IPS-20b (cell line): ENCODE measurements at regions not wholly inside any gene's neighbourhood (a gene's known extent, or its start where the extent isn't known, plus 50 kb on each side); places are given as distances from the start of the nearest gene placed in this dataset.

Experiments
- H3K27ac ChIP-seq: one replicate; pipeline ENCODE4 v1.5.1; 2013; ENCODE audit warnings: low read length
- H3K27me3 ChIP-seq: 2 replicates; pipeline ENCODE4 v1.6.1; 2013; ENCODE audit warnings: mild to moderate bottlenecking, low read length, inconsistent platforms; ENCODE audit not compliant: insufficient read depth
- H3K36me3 ChIP-seq: 2 replicates; pipeline ENCODE4 v1.6.1; 2013; ENCODE audit warnings: low read depth, mild to moderate bottlenecking, inconsistent platforms, low read length, moderate library complexity; ENCODE audit not compliant: insufficient read depth
- H3K4me1 ChIP-seq: 2 replicates; pipeline ENCODE4 v1.6.1; 2013; ENCODE audit warnings: mild to moderate bottlenecking, control low read depth, inconsistent platforms, low read length, moderate library complexity; ENCODE audit not compliant: insufficient read depth
- H3K4me3 ChIP-seq: 2 replicates; pipeline ENCODE4 v1.5.1; 2013; ENCODE audit warnings: mild to moderate bottlenecking, low read length, inconsistent platforms
- H3K9ac ChIP-seq: 2 replicates; pipeline ENCODE4 v1.6.1; 2013; ENCODE audit warnings: low read depth, mild to moderate bottlenecking, inconsistent platforms, low read length, moderate library complexity
- H3K9me3 ChIP-seq: 2 replicates; pipeline ENCODE4 v1.6.1; 2013; ENCODE audit warnings: mild to moderate bottlenecking, low read depth, low read length, inconsistent platforms; ENCODE audit not compliant: insufficient read depth

DNA sequence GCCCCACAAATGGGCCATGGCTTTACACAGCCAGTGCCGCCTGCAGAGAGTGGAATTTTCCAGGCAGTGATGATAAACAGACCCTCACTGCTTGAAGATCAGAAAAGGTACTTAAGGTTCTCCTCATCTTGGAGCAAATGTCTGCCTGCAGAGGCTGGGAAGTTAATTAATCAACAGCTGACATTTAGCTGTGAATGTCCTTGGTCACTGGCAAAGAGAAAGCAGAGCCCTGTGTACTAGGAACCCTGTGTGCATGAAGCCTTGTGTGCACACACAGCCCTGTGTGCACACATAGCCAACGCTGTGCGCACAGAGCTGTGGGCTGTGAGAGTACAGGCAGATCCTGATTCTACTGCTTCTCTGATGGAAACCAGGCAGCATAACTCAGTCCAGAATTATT is 291.6 kb upstream of the MKI67 start:
- Histone ChIP-seq H3K9ac (no peak overlapping the region), H3K9me3 (no peaks in the 10 kb centered on the region), H3K27ac (no peak overlapping the region), H3K36me3 (no peaks in the 10 kb centered on the region), H3K4me1 (no peaks in the 10 kb centered on the region), H3K27me3 (no peaks in the 10 kb centered on the region), H3K4me3 (no peak overlapping the region)

DNA sequence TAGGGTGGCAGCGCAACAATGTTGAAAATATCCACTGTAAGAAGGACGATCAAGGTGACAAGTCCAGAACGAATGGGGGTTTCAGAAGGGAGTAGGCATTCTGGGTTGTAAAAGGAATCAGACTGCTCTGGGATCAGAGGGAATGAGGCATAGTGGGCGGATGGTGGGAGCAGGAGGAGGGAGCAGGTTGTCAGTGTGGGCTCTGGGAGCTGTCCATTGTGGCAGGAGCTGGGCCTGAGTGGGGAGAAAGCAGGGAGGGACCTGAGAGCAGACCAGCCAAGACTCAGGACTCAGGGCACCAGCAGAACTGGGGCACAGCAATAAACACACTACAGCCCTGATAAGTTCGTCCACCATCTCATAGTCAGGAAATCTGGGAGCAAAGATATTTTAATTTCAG is 292.6 kb upstream of the MKI67 start:
- no peaks in the 10 kb centered on the region for H3K36me3 ChIP-seq
- H3K27ac ChIP-seq = no peak overlapping the region
- H3K4me3 ChIP-seq = no peak overlapping the region
- H3K4me1 ChIP-seq = no peaks in the 10 kb centered on the region
- no peaks in the 10 kb centered on the region for H3K9me3 ChIP-seq
- no peak overlapping the region for H3K9ac ChIP-seq
- no peaks in the 10 kb centered on the region for H3K27me3 ChIP-seq

DNA sequence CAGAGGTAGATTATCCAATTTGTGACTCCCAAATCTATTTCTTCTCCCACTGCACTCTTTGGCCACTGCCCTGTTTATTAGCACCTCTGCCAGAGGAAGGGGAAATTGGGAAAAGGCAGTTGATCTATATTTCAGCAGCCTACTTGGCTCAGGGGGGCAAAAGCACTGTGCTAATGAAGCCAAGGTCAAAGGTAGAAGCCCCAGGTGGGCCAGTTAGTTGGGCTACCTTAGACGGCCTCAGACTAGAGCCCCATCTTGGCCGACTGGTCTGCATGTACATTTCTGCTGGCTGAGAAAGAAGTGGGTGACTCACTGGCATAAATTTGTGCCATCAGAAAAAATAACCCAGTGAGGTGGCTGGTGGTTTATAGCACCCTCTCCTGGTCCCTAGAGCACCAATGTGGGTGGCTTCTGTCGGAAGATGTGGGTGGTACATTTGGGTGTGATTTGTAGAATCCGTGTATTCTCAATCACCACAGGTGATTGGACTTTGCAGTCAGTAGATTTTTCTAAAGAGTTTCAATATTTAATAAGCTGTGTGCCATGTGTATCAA is 293.3 kb upstream of the MKI67 start:
- Histone ChIP-seq H3K27ac (no peak overlapping the region), H3K9me3 (no peaks in the 10 kb centered on the region), H3K4me3 (no peak overlapping the region), H3K36me3 (no peaks in the 10 kb centered on the region), H3K4me1 (no peaks in the 10 kb centered on the region), H3K9ac (no peak overlapping the region), H3K27me3 (no peaks in the 10 kb centered on the region)

DNA sequence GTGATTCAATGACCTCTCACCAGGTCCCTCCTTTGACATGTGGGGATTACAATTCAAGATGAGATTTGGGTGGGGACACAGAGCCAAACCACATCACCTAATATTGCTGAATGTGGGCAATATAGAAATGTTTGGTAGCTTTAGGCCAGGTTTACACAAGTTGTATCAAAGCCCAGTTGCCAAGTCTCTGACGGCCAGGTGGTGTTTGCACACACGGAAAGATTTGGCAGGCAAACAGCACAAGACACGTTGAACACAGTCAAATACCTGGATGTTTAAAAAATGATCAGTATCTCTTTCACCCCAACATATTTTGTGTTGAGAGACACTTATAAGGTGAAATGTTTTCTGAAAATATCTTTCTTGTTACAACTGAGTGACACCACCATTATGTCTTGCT is 294.4 kb upstream of the MKI67 start:
- no peaks in the 10 kb centered on the region for H3K36me3 ChIP-seq
- no peaks in the 10 kb centered on the region for H3K27me3 ChIP-seq
- H3K27ac ChIP-seq = no peak overlapping the region
- H3K4me3 ChIP-seq = no peak overlapping the region
- no peaks in the 10 kb centered on the region for H3K9me3 ChIP-seq
- no peaks in the 10 kb centered on the region for H3K4me1 ChIP-seq
- H3K9ac ChIP-seq = no peak overlapping the region

DNA sequence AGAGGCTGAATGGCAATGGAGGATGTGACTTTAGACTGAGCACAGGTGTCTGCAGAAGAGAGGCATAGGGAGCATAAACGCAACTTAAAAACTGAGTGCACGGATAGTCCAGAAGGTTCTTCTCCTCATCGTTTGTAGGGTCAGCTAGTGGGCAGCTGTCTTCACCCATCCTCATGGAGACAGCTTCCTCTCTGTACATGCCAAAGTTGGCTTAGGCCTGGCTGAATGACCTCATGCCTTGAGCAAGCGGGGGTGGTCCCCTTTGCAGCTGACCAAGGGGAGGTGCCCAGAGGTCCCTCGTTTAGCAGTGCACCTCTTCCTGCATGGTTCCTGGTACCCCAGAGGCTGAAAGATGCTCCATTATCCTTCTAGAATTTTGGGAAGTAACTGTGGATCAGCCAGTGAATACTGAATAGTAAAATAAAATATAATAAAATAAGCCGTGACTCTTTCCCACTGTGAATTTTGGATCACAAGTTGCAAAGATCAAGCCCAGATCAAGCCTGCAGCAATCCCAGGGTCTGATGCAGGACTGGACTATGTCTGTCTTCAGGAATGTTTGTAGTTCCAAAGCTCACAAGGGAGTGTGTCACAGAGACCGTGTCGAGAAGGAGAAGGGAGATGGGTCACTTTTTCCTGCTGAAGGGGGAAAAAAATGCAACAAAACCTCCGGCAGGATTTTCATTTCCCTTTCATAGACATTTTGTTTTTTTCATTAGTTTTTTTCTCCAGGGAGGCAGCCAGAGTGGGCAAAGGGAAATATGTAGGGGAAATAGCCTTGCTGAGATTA is 295.3 kb upstream of the MKI67 start:
- H3K27me3 ChIP-seq = no peaks in the 10 kb centered on the region
- no peak overlapping the region for H3K9ac ChIP-seq
- H3K4me1 ChIP-seq = no peaks in the 10 kb centered on the region
- H3K9me3 ChIP-seq = no peaks in the 10 kb centered on the region
- no peak overlapping the region for H3K4me3 ChIP-seq
- H3K36me3 ChIP-seq = no peaks in the 10 kb centered on the region
- H3K27ac ChIP-seq = no peak overlapping the region

DNA sequence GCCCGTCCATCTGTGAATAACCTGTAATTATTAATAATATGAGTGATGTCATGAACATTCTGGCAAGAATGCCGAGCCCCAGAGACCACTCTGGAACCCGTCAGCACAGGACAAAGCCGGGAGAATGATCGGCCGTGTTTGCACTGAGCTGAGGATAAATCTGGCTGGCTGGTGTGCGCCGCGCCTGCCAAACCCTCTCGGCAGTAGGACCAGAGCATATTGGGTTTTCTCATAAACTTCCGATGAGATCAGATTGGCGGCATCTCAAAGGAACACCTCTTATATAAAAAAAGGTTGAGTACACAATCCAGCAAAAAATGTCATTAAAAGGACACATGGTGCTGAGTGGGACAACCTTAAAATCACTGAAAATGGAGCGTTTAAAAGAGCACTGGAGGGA is 296.0 kb upstream of the MKI67 start:
- H3K4me1 ChIP-seq = no peaks in the 10 kb centered on the region
- H3K27me3 ChIP-seq = no peaks in the 10 kb centered on the region
- H3K9ac ChIP-seq = no peak overlapping the region
- H3K27ac ChIP-seq = no peak overlapping the region
- no peaks in the 10 kb centered on the region for H3K36me3 ChIP-seq
- H3K4me3 ChIP-seq = no peak overlapping the region
- no peaks in the 10 kb centered on the region for H3K9me3 ChIP-seq

DNA sequence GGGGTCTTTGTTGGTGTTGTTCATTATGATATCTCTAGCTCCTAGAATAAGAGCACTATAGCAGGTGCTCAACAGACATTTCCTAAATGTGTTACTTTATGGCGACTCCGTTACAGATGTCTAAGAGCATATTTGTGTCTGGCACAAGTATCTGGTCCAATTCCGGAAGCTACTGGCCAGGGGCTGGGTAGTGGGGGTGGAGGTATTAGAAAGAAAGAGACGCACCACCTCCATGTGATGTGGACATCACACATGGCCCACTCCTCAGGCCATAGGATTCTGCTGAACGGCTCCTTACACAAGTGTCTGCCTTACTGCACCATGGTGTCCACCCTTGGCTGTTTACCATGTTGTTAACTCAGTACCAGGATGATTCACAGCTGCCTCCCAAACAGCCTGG is 296.8 kb upstream of the MKI67 start:
- Histone ChIP-seq H3K4me1 (no peaks in the 10 kb centered on the region), H3K9ac (no peak overlapping the region), H3K36me3 (no peaks in the 10 kb centered on the region), H3K9me3 (no peaks in the 10 kb centered on the region), H3K27ac (no peak overlapping the region), H3K4me3 (no peak overlapping the region), H3K27me3 (no peaks in the 10 kb centered on the region)

DNA sequence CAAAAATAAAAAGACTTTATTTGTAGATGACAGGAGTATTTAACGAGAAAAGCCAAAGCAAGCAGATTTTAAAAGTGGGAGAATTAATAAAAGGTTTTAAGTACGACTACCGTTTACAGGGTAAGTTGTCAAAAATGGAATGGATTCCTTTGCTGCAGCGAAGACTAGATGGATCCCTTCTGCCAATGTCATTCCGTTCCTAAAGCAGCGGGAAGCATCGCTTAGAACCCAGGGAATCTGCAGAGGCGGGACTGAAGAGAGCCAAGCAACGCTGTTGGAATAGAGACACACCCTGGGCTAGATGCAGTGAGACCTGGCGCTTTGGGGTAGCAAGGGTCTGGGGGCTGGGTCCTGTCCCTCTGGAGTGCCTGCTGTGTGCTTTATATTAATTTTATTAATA is 303.1 kb upstream of the MKI67 start:
- Histone ChIP-seq H3K27me3 (no peaks in the 10 kb centered on the region), H3K4me1 (no peaks in the 10 kb centered on the region; the same call in 1 of the 2 replicates), H3K9me3 (no peaks in the 10 kb centered on the region), H3K27ac (no peak overlapping the region), H3K9ac (no peak overlapping the region), H3K36me3 (no peaks in the 10 kb centered on the region), H3K4me3 (no peak overlapping the region)

DNA sequence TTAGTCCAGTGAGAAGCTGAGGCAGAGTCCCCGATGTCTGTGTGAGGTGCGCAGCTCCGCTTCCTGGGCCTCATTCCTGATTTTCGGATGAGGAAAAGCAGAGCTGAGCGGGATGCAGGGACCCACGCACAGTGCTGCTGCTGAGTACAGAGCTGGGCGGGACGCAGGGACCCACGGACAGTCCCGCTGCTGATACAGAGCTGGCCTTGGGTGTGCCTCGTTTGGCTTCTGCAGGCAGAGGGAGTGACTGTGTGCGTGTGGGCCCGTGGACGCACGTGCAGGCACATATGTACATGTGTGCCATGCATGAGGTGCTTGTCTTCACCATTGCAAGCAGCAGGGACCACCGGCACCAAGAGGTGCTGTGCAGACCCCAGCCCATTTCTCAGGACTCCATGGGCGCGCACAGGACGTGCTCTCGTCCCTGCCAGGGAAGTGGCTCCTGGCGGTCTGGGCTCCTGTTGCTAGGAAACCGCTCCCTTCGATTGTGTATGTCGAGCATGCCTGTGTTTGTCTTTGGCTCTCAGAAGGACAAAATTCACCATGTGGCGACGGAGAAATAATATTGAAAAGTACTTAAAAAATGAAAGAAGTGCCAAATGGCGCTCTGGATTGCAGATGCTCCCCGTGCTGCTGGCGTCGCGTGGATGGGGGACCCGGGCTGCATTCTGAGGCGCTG is 303.8 kb upstream of the MKI67 start:
- Histone ChIP-seq H3K9ac (no peak overlapping the region), H3K27me3 (no peaks in the 10 kb centered on the region), H3K9me3 (no peaks in the 10 kb centered on the region), H3K27ac (no peak overlapping the region), H3K4me1 (no peaks in the 10 kb centered on the region; the same call in 1 of the 2 replicates), H3K36me3 (no peaks in the 10 kb centered on the region), H3K4me3 (no peak overlapping the region)

DNA sequence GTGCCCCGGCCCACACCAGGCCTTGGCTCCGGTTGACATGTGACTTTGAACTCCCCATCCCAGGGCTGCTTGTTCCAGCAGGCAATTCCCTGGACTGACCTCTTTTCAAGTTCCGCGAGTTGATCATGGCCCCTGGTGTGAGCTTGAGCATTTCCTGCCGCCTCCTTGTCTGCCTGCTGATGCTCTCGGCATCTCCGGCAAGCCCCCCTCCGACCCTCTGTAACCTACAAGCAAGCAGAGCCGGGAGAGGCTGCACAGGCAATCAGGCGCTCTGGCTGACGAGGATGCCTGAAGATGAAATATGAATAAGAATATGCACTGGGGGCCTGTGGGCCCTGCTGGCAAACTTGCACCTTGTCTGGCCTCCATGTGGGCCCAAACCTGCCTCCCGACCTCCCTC is 304.9 kb upstream of the MKI67 start:
- Histone ChIP-seq H3K4me3 (no peak overlapping the region), H3K9me3 (no peaks in the 10 kb centered on the region), H3K27me3 (no peaks in the 10 kb centered on the region), H3K27ac (no peak overlapping the region), H3K4me1 (no peaks in the 10 kb centered on the region; the same call in 1 of the 2 replicates), H3K9ac (no peak overlapping the region), H3K36me3 (no peaks in the 10 kb centered on the region)

DNA sequence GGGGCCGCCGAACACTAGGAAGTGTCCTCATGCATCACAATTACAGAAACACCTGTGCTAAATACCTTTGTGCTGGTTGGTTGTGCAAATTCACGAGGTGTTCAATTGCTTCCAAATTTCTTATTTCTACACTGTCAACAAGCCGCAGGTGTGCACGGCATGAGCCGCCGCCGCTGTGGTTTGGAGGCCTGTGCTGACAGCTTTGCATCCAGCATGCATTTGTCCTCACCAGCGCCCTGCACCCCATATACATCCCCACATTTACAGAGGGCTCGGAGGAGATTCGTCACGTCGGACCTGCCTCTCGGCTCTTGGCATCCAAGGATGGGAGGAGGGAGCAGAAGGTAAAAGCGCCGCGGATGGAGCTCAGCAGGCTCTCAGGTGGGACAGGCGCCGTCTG is 305.3 kb upstream of the MKI67 start:
- no peak overlapping the region for H3K27ac ChIP-seq
- H3K4me3 ChIP-seq = no peak overlapping the region
- no peak overlapping the region for H3K9ac ChIP-seq
- H3K36me3 ChIP-seq = no peaks in the 10 kb centered on the region
- H3K9me3 ChIP-seq = no peaks in the 10 kb centered on the region
- H3K27me3 ChIP-seq = no peaks in the 10 kb centered on the region
- no peaks in the 10 kb centered on the region; the same call in 1 of the 2 replicates for H3K4me1 ChIP-seq

DNA sequence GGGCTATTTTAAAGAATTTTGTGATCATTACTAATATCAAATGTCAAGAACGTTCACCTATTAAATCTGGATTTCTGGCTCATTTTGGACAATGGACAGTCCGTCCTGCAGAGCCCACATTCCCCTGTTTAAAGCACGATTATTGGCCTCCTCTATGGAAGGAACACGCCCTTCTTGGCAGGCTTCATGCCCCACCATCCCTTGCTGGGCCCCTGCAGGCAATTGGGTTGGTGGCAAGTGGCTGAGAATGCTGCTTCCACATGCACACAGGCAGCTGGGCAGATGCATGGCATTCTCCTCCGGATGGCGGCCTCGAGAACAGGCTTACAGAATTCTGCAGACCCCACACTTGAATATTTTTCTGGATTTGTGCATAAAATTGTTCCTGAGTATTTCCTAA is 305.8 kb upstream of the MKI67 start:
- Histone ChIP-seq H3K9me3 (no peaks in the 10 kb centered on the region), H3K4me3 (no peak overlapping the region), H3K4me1 (no peaks in the 10 kb centered on the region; the same call in 1 of the 2 replicates), H3K36me3 (no peaks in the 10 kb centered on the region), H3K27ac (no peak overlapping the region), H3K27me3 (no peaks in the 10 kb centered on the region), H3K9ac (no peak overlapping the region)
